CD4-positive, alpha-beta T cell (primary cell): ENCODE measurements at regions not wholly inside any gene's neighbourhood (a gene's known extent, or its start where the extent isn't known, plus 50 kb on each side); places are given as distances from the start of the nearest gene placed in this dataset.

ENCODE experiments used
- ATAC-seq: fragments of 200-7000 bp; cut with Tn5 transposase; one replicate; pipeline ENCODE4 v1.10.0; 2022; ENCODE audit warnings: mild to moderate bottlenecking; ENCODE audit not compliant: poor library complexity
- CTCF ChIA-PET: fragments of 350-600 bp; sonication (Branson Sonifier 250); formaldehyde crosslinking; loops from one replicate; lab custom pipeline; 2021; ENCODE audit warnings: antibody characterized with exemption, inconsistent platforms; lab: Charles Lee
- POLR2A ChIA-PET: fragments of 350-600 bp; sonication (Branson Sonifier 250); formaldehyde crosslinking; loops from one replicate; lab custom pipeline; 2021; ENCODE audit warnings: antibody characterized with exemption, inconsistent platforms; lab: Charles Lee
- DNase-seq, 14 experiments: peaks; one replicate each; pipeline ENCODE4 v3.0.0-alpha.2; 2013 to 2020; ENCODE audit warnings: mixed read lengths in 2 of 14
- H3K27ac ChIP-seq, 2 donors: one replicate each; pipeline versions ENCODE4 v1.5.1 to v1.7.0; 2013; ENCODE audit warnings: low read length in 2 of 2, low read depth in 1 of 2, mild to moderate bottlenecking in 1 of 2
- H3K27me3 ChIP-seq, 2 experiments: 1 replicate in 1 of 2; 2 replicates in 1 of 2; pipeline versions ENCODE4 v1.6.1 to v1.7.0; 2013; ENCODE audit warnings: low read length in 2 of 2, control low read depth in 1 of 2, mild to moderate bottlenecking in 1 of 2, moderate library complexity in 1 of 2; ENCODE audit not compliant: insufficient read depth in 2 of 2, control insufficient read depth in 1 of 2
- H3K36me3 ChIP-seq: one replicate; pipeline ENCODE4 v1.6.1; 2013; ENCODE audit warnings: low read length, control low read depth; ENCODE audit not compliant: insufficient read depth
- H3K4me1 ChIP-seq: one replicate; pipeline ENCODE4 v1.6.1; 2013; ENCODE audit warnings: low read length, control low read depth; ENCODE audit not compliant: insufficient read depth
- H3K4me3 ChIP-seq: one replicate; pipeline ENCODE4 v1.5.1; 2013; ENCODE audit warnings: mild to moderate bottlenecking, low read length, moderate library complexity
- H3K9me3 ChIP-seq, 2 experiments: 1 replicate in 1 of 2; 2 replicates in 1 of 2; pipeline versions ENCODE4 v1.6.1 to v1.7.0; 2013; ENCODE audit warnings: low read length in 2 of 2, mild to moderate bottlenecking in 2 of 2, control low read depth in 1 of 2, moderate library complexity in 1 of 2; ENCODE audit not compliant: control insufficient read depth in 1 of 2, insufficient read depth in 1 of 2
- H3K27ac Mint-ChIP-seq: one replicate; pipeline ENCODE4 v1.8.0; 2020; ENCODE audit warnings: mixed read lengths
- H3K27me3 Mint-ChIP-seq: one replicate; pipeline ENCODE4 v1.8.0; 2021; ENCODE audit warnings: mixed read lengths
- H3K36me3 Mint-ChIP-seq: one replicate; pipeline ENCODE4 v1.8.0; 2021; ENCODE audit warnings: low read depth, mixed read lengths
- H3K4me1 Mint-ChIP-seq: one replicate; pipeline ENCODE4 v1.8.0; 2021; ENCODE audit warnings: low read depth, mixed read lengths
- H3K4me3 Mint-ChIP-seq: one replicate; pipeline ENCODE4 v1.8.0; 2020; ENCODE audit warnings: mild to moderate bottlenecking, mixed read lengths
- H3K9me3 Mint-ChIP-seq: one replicate; pipeline ENCODE4 v1.8.0; 2020; ENCODE audit warnings: mixed read lengths
- CTCF ChIP-seq: fragments of 200-600 bp; IDR thresholded peaks from one replicate; pipeline ENCODE4 v1.8.0; 2022; ENCODE audit warnings: antibody characterized with exemption, mild to moderate bottlenecking
- intact Hi-C, 2 experiments: fragments of 100-400 bp; cut with DNase I in 1 of 2; cut with micrococcal nuclease in 1 of 2; formaldehyde crosslinking; loops; one replicate each; pipeline versions ENCODE4 v1.15.1 to v1.9.0; 2023 to 2025; cut with DNase I, micrococcal nuclease

- peaks cover 0 to 11% of the 10 kb centered on the region in 2 experiments for H3K9me3 ChIP-seq
- POLR2A ChIA-PET, result no interaction called here
- no peak for ATAC-seq
- intact Hi-C loops, result no loop called here
- CTCF ChIA-PET, result no interaction called here
- Mint-ChIP-seq H3K4me3 (no peak overlapping the region), H3K27ac (no peak overlapping the region), H3K27me3 (peaks cover 49% of the 10 kb centered on the region), H3K36me3 (no peaks in the 10 kb centered on the region), H3K9me3 (no peaks in the 10 kb centered on the region), H3K4me1 (no peaks in the 10 kb centered on the region)
- no peak overlapping the region for H3K4me3 ChIP-seq
- H3K36me3 ChIP-seq, result no peaks in the 10 kb centered on the region
- no peaks in the 10 kb centered on the region for H3K4me1 ChIP-seq
- peaks cover 4 to 23% of the 10 kb centered on the region in 2 experiments for H3K27me3 ChIP-seq
- no peak overlapping the region for H3K27ac ChIP-seq
- TF ChIP-seq CTCF, result no peak
- DNase-seq, result no peak
Observed at GRCh38 chr1:29523576-29523975, 287.3 kb downstream of the PTPRU start.

GRCh38 chr1:29523136-29523535, 286.8 kb downstream of the PTPRU start:
- Mint-ChIP-seq H3K27ac (no peak overlapping the region), H3K4me1 (no peaks in the 10 kb centered on the region), H3K4me3 (no peak overlapping the region), H3K36me3 (no peaks in the 10 kb centered on the region), H3K27me3 (peaks cover 48% of the 10 kb centered on the region), H3K9me3 (no peaks in the 10 kb centered on the region)
- ATAC-seq, result no peak
- H3K36me3 ChIP-seq, result no peaks in the 10 kb centered on the region
- no peak for DNase-seq
- intact Hi-C loops, result no loop called here
- H3K27me3 ChIP-seq, result peaks cover 4 to 26% of the 10 kb centered on the region in 2 experiments
- CTCF ChIA-PET, result no interaction called here
- peaks cover 0 to 7% of the 10 kb centered on the region in 2 experiments for H3K9me3 ChIP-seq
- no peak overlapping the region for H3K27ac ChIP-seq
- no peak for TF ChIP-seq CTCF
- POLR2A ChIA-PET, result no interaction called here
- H3K4me1 ChIP-seq, result no peaks in the 10 kb centered on the region
- no peak overlapping the region for H3K4me3 ChIP-seq

DNA sequence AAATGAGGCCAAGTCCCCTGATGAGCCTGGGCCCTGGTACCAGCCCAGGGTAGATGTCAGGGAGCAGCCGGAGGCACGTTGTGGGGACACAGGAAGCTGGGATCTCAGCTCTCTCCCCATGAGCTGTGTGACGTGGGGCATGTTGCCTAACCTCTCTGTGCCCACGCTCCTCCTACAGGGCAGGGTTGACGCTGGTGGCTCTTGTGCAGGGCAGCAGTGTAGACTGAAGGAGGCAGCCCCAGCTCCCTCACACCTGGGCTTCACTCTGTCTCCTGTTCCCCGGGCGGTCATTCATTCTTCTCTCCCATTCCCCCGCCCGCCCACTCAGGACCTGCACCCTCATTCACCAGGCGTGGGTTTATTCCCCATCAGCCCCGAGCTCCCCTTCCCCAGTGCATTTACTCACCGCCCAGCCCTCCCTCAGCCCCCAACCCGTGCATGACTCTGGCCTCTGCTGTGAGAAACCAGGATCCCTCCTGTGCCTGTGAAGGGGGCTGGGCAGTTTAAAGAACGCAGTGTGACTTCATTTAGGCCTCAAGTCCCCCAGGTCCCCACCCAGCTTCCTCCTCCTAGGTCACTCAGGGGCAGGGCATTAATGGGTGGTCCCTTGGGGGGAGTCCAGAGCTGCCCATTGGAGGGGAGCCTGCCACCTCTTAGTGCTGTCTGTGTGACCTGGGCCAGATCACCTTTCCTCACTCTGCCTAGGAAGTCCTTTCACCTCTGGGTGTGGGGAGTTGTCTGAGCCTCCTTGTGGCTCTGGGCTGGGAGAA, 285.7 kb downstream of the PTPRU start:
- peaks cover 43% of the 10 kb centered on the region for H3K27me3 Mint-ChIP-seq
- Histone ChIP-seq H3K4me3 (no peak overlapping the region), H3K27me3 (peaks cover 10 to 18% of the 10 kb centered on the region in 2 experiments), H3K4me1 (no peaks in the 10 kb centered on the region), H3K9me3 (no peaks in the 10 kb centered on the region), H3K27ac (no peak overlapping the region), H3K36me3 (no peaks in the 10 kb centered on the region)
- H3K27ac Mint-ChIP-seq, result no peak overlapping the region
- no peaks in the 10 kb centered on the region for H3K4me1 Mint-ChIP-seq
- intact Hi-C loops, result no loop called here
- ATAC-seq, result no peak
- ChIA-PET POLR2A (no interaction called here), CTCF (no interaction called here)
- no peak for TF ChIP-seq CTCF
- DNase-seq, result no peak
- no peak overlapping the region for H3K4me3 Mint-ChIP-seq
- no peaks in the 10 kb centered on the region for H3K9me3 Mint-ChIP-seq
- H3K36me3 Mint-ChIP-seq, result no peaks in the 10 kb centered on the region
